ENCODE measurements at regions not wholly inside any gene's neighbourhood (a gene's known extent, or its start where the extent isn't known, plus 50 kb on each side); places are given as distances from the start of the nearest gene placed in this dataset.

DNA sequence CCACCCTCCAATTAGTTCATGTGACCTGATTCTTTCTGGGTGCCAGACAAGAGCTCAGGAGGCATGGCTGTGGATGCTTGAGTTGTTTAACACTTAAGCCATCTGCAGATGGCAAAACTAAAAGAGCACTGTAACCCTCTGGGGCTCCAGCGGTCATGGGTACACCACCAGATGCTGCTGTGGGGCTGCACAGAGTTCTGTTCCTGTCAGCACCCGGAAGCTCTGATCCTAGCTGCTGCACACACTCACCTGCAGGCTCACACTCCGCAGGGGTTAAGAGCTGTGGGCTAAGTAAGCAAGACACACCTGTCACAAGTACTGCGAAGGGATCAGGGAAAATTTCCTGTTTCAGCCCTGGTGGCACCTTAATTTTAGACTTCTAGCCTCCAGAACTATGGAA, 307.8 kb downstream of the C11orf87 start:
- intact Hi-C loops (cut with micrococcal nuclease), result no loop called here
- no peak for DNase-seq
- ATAC-seq, result no peak

DNA sequence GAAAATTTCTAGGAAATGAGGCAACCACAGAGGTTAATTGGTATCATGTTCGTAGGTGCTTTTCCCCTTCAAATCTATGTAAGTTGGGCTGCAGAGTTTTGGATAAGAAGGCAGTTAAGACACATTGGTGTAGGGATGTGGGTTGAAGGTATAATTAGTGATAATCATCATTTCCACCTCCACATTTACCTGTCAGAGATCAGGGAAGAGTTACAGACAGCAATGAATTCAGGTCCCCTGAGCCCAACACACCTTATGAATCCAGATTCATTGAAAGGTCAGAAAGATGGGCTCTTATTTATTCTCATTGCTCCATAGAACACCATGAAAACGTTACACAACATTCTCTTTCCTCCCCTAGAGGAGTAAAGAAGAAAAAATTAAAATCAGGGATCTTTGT, 308.7 kb downstream of the C11orf87 start:
- ATAC-seq (no peak), DNase-seq (no peak)
- intact Hi-C loops (cut with micrococcal nuclease), result no loop called here

DNA sequence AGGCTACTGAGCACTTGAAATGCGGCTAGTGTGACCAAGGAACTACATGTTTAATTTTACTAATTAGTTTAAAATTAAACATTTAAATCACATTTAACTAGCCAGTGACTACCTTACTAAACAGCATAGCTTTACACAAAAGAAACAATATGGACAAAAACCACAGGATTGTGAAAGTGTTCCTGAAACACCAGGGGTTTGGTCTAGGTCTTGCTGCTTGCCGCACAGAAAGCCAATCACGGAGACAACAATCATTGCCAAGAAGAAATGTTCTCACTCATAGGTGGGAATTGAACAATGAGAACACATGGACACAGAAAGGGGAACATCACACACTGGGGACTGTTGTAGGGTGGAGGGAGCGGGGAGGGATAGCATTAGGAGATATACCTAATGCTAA, 309.5 kb downstream of the C11orf87 start:
- intact Hi-C loops (cut with micrococcal nuclease), result no loop called here
- DNase-seq (no peak), ATAC-seq (no peak)

DNA sequence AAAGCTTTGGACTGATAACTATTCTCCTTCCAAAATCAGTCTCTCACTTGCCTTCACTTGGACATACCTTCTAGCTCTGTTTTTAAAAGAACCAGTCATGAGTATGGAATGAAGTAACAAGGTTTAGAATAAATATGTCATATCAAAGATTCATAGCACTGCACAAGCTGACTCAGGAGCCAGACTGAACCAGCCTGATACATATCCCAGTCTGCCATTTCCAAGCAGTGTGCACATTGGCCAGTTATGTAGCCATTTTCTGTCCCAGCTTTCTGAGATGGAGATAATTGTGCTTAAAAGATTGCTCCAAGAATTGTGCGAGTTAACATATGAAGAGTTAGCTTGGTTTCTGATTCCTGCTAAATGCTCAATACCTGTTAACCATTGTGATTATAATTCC, 311.3 kb downstream of the C11orf87 start:
- intact Hi-C loops (cut with micrococcal nuclease), result no loop called here
- no peak for ATAC-seq
- DNase-seq, result no peak

DNA sequence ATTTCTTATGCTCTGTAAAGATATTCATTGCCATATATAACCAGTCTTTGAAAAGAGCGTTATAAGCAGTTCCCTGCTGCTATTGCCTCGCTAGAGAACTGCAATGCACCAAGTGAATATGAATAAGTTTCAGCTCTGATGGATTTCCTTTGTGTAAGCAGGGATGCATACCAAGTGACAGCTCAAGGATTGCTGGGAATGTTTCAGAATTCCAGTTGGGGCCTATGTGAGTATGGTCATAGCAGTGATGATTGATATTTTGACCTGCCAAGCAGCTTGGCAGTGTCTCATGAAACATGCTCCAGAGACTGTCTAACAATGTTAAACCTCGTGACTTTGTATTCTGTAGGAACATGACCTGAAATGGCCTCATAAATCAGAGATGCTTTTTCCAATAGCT, 312.6 kb downstream of the C11orf87 start:
- intact Hi-C loops (cut with micrococcal nuclease), result no loop called here
- peak; percentile 78 for ATAC-seq
- no peak for DNase-seq

DNA sequence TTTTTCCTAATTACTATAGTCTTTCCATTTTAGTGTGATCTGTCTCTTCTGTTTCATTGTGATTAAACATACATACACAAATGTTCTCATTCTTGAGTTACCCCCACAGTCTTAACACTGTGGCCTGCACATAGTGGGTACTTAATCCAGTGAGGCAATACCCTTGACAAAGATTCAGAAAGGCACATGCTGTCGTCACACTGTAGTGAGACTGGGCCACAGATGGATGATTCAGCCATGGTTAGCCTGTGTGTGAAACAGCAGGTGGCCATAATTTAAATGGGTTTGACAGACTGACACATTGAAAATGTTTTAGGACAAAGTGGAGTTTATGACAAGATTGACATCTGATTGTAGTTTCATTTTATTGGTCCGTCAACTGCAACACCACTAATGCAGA, 313.1 kb downstream of the C11orf87 start:
- intact Hi-C loops (cut with micrococcal nuclease), result no loop called here
- no peak for ATAC-seq
- DNase-seq, result no peak

DNA sequence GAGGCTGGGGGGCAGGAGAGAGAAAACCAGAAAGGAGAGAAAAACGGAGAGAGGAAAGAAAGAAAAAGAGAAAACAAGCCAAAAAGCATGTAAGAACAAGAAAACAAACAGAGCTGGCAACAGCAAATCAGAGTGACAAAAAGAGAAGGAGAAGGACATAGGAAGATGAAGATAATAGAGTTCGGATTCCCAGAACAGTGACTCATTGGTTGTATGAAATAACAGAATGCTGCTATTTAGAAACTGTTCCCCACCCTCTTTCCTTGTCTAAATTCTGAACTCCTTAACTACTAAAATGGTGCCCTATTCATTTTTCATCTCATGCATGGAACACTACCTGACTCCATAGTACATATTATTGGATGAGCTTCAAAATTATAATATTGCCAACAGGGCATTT, 317.4 kb downstream of the C11orf87 start:
- intact Hi-C loops (cut with micrococcal nuclease), result no loop called here
- ATAC-seq, result no peak
- DNase-seq, result no peak

DNA sequence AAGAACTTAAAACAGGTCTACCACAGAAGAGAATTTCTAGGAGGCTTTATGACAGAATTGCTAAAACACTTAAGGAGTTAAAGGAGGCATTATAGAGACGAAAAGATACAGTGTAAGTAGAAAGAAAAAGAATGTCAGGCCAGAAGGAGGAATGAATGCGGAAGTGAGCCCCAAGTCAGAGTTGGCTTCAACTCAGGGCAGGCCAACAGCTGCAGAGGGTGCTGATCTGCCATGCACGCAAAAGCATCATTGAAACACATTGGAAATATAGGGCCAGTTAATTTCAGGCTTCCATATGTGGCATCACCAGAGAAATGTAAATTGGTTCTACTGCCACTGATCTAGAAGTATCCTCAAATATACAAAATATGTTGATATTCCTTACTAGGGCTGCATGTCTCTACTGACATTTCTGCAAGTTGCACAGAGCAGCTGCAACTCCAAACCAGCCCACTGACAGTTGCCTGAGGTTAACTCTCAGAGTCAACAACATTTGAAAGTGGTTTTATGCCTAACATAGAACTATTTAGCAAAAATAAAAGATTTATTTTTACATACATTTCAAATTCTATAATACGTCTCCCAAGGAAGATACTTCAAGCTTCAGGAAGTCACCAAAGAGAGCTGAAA, 324.1 kb downstream of the C11orf87 start:
- intact Hi-C loops (cut with micrococcal nuclease), result no loop called here
- ATAC-seq (no peak), DNase-seq (no peak)

DNA sequence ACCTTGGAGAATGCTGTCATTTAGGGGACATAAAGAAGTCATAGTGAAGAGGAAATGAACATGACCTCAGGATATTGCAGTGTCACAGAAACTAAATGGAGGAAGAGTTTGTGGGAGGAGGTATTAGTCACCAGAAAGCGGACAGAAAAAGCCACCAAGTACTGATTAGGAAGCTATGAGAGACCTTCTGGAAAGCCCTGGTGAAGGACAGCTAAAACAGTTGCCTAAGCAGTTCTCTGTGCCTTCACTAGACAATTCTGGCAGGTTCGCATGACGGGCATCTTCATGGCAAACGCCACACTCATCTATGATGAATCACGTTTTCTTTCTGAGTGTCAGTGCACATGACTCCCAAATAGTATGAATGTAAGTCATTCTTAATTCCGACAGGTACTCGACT, 325.8 kb downstream of the C11orf87 start:
- intact Hi-C loops (cut with micrococcal nuclease), result no loop called here
- DNase-seq (no peak), ATAC-seq (peak; percentile 41)

DNA sequence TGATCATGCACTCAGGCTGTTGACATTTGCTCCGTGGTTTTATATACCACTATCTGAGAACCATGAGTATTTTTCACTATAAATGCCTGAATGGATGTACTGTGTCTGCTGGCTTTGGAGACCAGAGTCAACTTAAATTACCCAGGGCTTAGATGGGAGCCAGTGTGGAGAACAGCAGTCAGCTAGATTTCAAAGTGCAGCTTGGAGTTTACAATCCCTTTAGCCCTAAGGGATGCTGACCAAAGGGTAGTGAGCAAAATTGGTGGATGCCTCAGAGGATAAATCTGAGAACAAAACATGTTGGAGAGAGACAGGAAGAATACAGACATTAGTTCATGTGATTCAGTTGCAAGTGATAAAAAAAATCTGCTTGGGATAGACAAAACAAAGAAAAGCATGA, 327.5 kb downstream of the C11orf87 start:
- intact Hi-C loops (cut with micrococcal nuclease), result no loop called here
- DNase-seq (no peak), ATAC-seq (no peak)

DNA sequence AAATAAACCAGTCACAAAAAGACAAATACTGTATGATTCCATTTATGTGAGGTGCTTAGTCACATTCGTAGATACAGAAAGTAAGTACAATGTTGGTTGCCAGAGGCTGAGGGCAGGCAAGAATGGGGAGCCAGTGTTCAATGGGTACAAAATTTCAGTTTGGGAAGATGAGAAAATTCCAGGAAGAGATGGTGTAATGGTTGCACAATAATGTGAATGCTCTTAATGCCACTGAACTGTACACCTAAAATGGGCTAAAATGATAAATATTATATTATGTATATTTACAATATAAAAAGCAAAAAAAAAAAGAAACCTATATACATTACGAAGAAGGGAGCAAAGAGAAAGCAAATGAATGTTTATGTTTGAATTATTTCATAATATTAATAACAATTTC, 329.0 kb downstream of the C11orf87 start:
- intact Hi-C loops (cut with micrococcal nuclease), result no loop called here
- ATAC-seq (no peak), DNase-seq (no peak)

DNA sequence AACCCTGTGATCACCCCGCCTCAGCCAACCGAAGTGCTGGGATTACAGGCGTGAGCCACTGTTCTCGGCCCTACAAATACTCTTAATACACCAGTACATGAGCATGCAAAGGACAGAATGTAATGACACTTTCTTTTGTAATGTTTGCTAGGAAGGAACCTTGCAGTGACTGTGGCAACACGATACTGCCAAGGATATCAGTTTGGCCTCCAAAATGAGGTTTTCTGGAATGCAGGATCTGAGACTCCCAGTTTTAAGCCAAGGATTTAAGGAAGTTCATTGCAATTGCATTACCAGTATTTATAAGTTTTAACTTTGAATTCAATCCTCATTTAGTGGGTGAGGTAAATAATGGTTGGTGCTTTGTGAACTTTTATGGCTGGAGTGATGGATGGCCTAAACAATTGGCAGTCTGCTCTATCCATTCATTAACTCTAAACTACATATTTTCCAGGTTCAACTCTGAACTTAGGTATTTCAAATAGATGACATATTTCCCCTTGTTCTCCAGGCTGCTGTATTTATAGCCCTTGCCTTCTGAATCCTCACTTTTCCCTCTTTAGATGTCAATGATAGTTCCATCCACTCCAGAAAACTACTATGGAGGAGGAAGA, 330.3 kb downstream of the C11orf87 start:
- ATAC-seq (no peak), DNase-seq (no peak)
- intact Hi-C loops (cut with micrococcal nuclease), result no loop called here

DNA sequence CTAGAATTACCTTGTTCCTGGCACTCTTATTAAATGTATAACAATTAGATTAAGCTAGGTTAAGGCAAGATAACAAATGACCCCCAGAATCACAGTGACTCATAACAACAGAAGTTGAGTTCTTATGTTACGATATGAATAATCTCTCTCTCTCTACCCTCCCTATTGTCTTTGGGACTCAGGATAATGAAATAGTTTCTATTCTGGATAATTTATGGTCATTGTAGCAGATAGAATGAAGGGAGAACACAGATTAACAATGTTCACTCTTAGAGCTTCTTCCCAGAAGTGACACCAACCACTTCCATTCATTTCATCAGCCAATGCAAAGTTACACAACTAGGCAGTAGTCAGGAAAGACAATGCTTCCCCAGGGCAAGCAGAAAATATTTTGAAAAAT, 334.5 kb downstream of the C11orf87 start:
- intact Hi-C loops (cut with micrococcal nuclease), result no loop called here
- ATAC-seq (no peak), DNase-seq (no peak)

DNA sequence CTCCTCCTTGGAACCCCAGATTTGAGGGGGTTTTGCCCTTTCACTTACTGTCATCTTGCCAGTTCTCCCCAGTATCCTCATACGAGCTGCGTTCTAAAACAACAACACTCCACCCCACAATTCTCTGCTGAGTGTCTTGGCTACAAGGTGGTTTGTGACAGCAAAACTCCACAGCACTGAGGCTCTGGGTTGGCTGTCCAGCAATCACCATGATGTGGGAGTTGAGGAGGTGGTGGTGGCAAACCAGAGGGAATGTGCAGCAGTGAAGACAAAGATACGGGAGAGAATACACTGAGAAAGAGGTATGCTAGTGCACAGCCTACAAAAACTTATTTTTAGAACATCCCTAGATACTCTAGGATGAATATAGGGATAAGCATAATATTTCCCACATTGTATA, 335.0 kb downstream of the C11orf87 start:
- DNase-seq, result no peak
- no peak for ATAC-seq
- intact Hi-C loops (cut with micrococcal nuclease), result no loop called here

DNA sequence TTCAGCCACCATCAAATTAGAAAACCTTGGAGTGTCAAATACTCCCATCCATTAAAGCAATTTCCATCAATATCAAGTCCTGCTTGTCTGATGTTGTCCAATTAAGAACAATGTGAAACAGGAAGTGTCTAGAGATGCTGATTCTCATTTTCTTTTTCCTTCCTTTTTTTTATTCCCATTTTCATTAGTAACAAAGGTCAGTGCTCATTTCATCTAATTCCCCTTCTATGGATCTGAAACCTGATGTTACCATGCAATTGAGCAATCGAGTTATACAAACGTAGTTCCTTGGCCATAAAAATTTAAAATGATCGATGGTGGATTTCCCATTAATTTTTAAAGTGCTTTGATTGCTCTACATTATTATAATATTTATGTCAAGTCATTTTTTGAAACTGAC, 330.6 kb upstream of the ZC3H12C start:
- intact Hi-C loops (cut with micrococcal nuclease), result no loop called here
- DNase-seq (no peak), ATAC-seq (no peak)

DNA sequence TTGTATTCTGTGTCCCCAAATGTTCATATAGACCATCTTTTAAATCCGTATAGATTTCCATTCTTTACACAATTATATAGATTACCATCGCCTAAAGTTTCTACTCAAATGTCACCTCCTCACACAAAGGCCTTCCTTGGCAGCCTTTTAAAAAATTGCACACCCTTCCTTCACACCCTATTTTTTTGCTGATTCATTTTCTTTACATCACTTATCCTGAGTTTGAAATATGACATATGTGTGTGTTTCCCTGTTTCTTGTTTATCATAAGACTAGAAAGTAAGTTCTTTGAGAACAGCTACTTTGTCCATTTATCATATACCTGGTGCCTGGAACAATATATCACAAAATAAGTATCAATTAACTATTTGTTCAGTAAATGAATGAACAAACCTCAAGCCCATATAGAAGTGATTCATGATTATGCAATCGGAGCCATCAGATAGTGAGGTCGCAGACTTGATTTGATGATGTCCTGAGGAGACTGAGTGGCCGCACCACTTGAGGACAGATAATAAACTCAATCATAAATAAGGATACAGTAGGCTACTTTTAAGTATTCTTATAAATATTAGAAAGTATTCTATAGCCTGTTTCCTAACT, 327.4 kb upstream of the ZC3H12C start:
- no peak for ATAC-seq
- DNase-seq, result no peak
- intact Hi-C loops (cut with micrococcal nuclease), result no loop called here

DNA sequence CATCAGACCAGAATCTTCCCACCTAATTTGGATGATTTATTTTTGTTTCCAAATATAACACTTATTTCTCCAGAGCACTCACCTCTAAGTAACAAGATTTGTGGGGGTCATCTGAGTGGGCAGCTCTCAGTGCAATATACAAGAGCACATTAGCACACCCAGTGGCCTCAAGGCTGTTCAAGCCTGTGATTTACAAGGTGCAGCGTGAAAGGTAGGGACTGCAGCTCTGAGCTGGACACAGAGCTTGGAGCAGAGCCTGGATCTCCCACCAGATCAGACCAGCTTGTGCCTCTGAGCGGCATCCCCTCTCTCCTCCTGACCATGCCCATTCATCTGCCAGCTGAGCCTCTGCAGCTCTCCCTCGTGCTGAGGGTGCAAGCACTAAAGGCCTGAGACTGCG, 323.3 kb upstream of the ZC3H12C start:
- ATAC-seq, result no peak
- intact Hi-C loops (cut with micrococcal nuclease), result no loop called here
- DNase-seq, result no peak

DNA sequence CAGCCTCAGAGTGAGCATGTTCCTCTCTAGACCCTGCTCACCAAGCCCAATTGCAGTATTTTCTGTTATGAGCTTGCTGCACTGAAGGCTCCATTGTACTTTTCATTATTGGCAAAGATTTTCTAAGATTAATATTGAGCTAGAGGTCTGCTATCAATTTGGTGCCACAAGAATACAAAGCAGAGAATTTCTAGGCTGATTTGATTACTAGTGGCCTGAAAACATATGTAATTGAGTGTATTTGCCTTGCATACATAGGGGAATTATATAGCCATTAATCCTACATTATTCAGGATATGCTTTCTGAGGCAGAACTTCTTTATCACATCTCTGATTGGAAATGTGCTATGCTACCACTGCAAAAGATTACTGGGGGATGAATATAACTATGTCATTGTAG, 322.9 kb upstream of the ZC3H12C start:
- no peak for ATAC-seq
- intact Hi-C loops (cut with micrococcal nuclease), result no loop called here

DNA sequence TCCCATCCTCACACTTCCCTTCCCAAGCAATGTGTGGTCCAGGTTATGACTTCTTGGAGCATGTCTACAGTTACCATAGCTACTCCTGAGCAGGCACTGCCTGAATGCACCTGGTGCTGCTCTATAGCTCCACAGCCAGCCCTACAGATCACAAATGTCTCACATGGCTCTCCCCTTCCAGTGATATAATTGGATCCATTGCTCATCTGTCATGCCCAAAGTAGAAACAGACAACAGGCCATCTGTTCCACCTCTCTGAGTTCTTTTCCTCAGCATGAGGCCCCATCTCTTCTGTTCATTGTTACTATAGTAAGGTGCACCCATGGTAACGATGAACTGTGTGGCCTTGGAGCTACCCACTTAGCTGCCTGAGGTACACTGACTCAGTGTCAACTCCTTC, 320.3 kb upstream of the ZC3H12C start:
- ATAC-seq (no peak), DNase-seq (no peak)
- intact Hi-C loops (cut with micrococcal nuclease), result no loop called here

More for the DNA sequence above, 322.9 kb upstream of the ZC3H12C start:
- no peak for DNase-seq

DNA sequence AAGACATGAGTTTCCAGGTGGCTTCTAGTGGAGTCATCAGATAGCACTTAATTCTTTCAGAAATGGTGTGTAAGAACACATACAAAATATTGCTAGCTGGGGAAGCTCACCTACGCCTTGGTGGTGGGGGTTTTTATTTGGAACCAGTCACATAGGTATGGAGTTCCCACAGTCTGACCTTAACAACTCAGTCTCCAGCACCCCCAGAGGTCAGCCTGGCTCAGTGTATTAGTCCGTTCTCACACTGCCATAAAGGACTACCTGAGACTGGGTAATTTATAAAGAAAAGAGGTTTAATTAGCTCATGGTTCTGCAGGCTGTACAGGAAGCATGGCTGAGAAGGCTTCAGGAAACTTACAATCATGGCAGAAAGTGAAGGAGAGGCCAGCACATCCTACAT, 317.5 kb upstream of the ZC3H12C start:
- intact Hi-C loops (cut with micrococcal nuclease), result no loop called here
- ATAC-seq (no peak), DNase-seq (no peak)

DNA sequence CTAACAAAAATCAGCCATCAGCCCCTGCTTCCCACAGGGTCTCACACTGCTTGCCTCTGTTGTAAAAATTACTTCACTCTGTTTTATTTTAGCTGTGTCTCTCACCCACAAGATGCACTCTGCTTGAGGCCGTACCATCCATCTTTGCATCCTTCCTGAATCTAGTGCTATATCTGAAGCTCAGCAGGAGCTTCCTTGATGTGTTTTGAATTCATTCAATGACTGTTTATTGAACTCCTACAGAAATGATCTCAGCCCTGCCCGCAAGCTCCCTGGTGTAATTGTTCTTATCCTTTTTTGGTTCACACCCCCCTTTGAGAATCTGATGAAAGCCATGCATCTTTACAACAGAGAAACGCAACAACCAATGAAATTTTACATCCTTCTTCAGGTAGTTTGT, 310.2 kb upstream of the ZC3H12C start:
- intact Hi-C loops (cut with micrococcal nuclease), result no loop called here
- ATAC-seq, result no peak
- no peak for DNase-seq

Measured in left ventricle myocardium superior (tissue), 1 donor.